ENCODE measurements at regions not wholly inside any gene's neighbourhood (a gene's known extent, or its start where the extent isn't known, plus 50 kb on each side); places are given as distances from the start of the nearest gene placed in this dataset.

DNA sequence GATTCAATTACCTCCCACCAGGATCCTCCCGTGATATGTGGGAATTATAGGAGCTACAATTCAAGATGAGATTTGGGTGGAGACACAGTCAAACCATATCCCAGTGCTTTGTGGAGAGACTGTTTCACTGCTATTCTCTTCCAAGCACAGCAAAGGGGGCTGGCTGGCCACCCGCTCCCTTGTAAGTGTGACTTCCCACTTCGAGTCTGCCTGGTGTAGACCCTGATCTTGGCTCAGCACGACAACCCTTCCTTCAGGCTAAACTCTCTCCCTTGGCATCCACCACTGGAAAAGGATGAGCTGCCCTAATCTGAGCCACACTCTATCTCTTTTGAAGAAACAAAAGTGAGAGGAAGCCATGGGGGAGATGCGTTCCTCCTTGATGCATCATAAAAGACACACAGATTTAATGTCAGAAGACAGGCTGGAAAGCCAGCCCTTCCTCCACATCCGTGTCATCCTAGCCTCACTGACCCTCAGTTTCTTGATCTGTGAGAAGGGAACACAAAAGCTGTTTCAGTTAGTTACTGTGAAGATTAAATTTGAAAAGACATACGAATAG is 64.7 kb upstream of the CDON start:
- Histone ChIP-seq H3K18ac (ENCODE audit: insufficient read length, low read depth, low read length) (no peak overlapping the region), H4K5ac (ENCODE audit: insufficient read length, low read depth, low read length) (no peak overlapping the region), H3K23me2 (ENCODE audit: insufficient read length, low read depth, low read length, poor library complexity, severe bottlenecking) (no peaks in the 10 kb centered on the region), H2AFZ (ENCODE audit: low read length) (no peak overlapping the region), H3K4me1 (ENCODE audit: insufficient read depth, low read length) (peaks cover 11% of the 10 kb centered on the region), H2BK120ac (ENCODE audit: low read depth, low read length, poor library complexity, severe bottlenecking) (no peak overlapping the region), H3K56ac (ENCODE audit: insufficient read length, low read depth, low read length) (no peak overlapping the region), H2BK15ac (ENCODE audit: low read depth, low read length) (no peak overlapping the region), H3K4ac (ENCODE audit: low read depth, low read length) (no peak overlapping the region), H3K4me2 (ENCODE audit: insufficient read depth, insufficient read length, low read length) (no peak overlapping the region), H3K9ac (ENCODE audit: extremely low read depth, insufficient read length, low read length) (no peak overlapping the region), H3K79me1 (ENCODE audit: insufficient read depth, low read depth, low read length, poor library complexity, severe bottlenecking) (no peaks in the 10 kb centered on the region), H3K9me3 (ENCODE audit: control insufficient read depth, low read depth, low read length) (no peaks in the 10 kb centered on the region), H4K20me1 (ENCODE audit: control insufficient read depth, insufficient read depth, insufficient read length) (peaks cover 2% of the 10 kb centered on the region), H4K8ac (replicated peaks; ENCODE audit: insufficient read length, low read depth, low read length) (no peak overlapping the region), H4K91ac (ENCODE audit: insufficient read length, low read depth, low read length) (no peak overlapping the region), H3K27me3 (ENCODE audit: insufficient read depth, low read length) (no peaks in the 10 kb centered on the region), H2BK20ac (ENCODE audit: low read depth, low read length, poor library complexity, severe bottlenecking) (no peak overlapping the region), H2BK5ac (ENCODE audit: insufficient read length, low read length) (no peak overlapping the region), H3K79me2 (ENCODE audit: insufficient read depth, low read length) (no peaks in the 10 kb centered on the region), H2AK5ac (ENCODE audit: insufficient read length, low read length) (no peak overlapping the region), H3K14ac (ENCODE audit: insufficient read depth, low read length) (no peak overlapping the region), H3K27ac (ENCODE audit: insufficient read length, low read depth, low read length) (no peak overlapping the region), H3T11ph (ENCODE audit: low read length) (no peak overlapping the region), H3K23ac (ENCODE audit: insufficient read length, low read depth, low read length) (no peak overlapping the region), H2BK12ac (ENCODE audit: insufficient read length, low read depth, low read length) (no peak overlapping the region)
- H3K4me1 Mint-ChIP-seq = peaks cover 29 to 32% of the 10 kb centered on the region in 2 experiments
- no peaks in the 10 kb centered on the region for H3K36me3 Mint-ChIP-seq (ENCODE audit: insufficient read depth in 1 of 3, low read depth in 3 of 3)
- no peaks in the 10 kb centered on the region for H3K9me3 Mint-ChIP-seq
- TF ChIP-seq CTCF (conservative IDR thresholded peaks at IDR 0.05) = no peak
- H3K27ac Mint-ChIP-seq = no peak overlapping the region
- DNase-seq = no peak
- WGBS (ENCODE audit: extremely low coverage, insufficient read length, low lambda C conversion rate) = no CpG with 5 or more reads among the region's 7 CpGs
- H3K27me3 Mint-ChIP-seq (ENCODE audit: low read depth) = peaks cover 1% of the 10 kb centered on the region
- no peak overlapping the region for H3K4me3 Mint-ChIP-seq

Measured in H9 (cell line).